ENCODE measurements at regions not wholly inside any gene's neighbourhood (a gene's known extent, or its start where the extent isn't known, plus 50 kb on each side); places are given as distances from the start of the nearest gene placed in this dataset.

DNA sequence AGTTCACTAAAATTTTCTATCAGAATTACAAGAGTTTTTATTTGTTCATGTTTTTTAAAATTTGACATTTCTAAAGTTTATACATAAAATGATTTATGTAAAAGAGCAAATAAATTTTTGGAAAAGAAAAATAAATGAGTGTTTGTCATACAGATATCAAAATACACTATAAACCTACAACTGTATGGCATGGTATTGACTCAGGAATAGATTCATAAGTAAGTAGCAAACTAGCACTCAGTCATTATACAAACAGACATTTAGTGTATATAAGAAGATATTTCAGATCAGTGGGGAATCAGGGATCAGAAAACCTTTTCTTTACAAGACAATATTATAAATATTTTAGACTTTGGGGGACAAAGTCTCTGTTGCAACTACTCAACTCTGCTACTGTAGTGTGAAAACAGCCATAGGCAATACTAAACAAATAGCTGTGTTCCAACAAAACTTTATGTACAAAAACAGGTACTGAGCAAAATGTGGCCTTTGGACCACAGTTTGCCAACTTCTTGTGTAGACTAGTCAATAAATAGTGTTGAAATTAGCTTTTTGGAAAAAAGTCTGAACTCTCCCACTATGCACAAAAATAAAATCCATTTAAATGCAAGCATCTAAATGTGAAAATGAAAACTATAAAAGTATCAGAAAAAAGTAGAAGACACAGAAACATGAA lies 508.8 kb upstream of the CAMK1G start:
- no peak for TF ChIP-seq CTCF (conservative IDR thresholded peaks at IDR 0.05; ENCODE audit: low read depth, low read length)
- no peak overlapping the region for H3K4me3 ChIP-seq (ENCODE audit: low read depth, low read length)
- no peak for DNase-seq (ENCODE audit: low read depth)

- H3K4me3 ChIP-seq (ENCODE audit: low read depth, low read length) = no peak overlapping the region
- peak; percentile 73 for TF ChIP-seq CTCF (conservative IDR thresholded peaks at IDR 0.05; ENCODE audit: low read depth, low read length)
- DNase-seq (ENCODE audit: low read depth) = no peak
These were observed 506.8 kb upstream of the CAMK1G start for GRCh38 chr1:209076688-209077087.

GRCh38 chr1:209080170-209080781 lies 503.2 kb upstream of the CAMK1G start:
- no peak for TF ChIP-seq CTCF (conservative IDR thresholded peaks at IDR 0.05; ENCODE audit: low read depth, low read length)
- peak; percentile 36 for DNase-seq (ENCODE audit: low read depth)
- H3K4me3 ChIP-seq (ENCODE audit: low read depth, low read length) = no peak overlapping the region

DNA sequence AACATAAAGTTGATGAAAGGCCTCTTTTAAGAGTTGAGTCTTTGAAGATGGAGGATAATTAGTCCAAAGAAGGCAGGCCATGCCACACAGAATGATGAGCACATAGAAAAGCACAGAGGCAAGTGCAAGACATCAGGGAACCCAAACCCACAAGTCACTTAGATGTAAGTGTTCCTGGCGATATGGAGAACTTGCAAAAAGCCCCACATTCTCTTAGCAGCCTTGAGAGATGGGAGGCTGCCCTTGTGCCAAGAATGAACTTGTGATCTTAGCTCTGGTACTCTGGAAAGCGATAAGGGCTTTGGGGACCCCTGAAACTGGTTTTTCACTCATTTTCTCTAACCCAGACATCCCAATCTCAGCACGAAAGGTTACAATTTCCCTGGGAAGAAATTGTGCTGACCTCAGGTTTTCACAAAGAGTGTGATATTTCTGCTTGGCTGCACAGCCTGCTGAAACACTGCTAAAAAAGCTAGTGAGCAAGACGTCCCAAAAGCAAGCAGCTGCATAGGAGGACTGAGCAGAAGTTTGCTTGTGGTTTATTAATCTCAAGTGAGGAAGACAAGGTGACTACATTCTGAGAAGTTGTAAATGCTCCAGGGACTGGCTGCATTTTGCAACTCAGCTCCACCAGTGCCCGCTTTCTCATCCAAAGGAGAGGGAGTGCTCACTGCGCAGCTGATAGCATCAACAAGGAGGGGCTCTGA lies 496.9 kb upstream of the CAMK1G start:
- TF ChIP-seq CTCF (conservative IDR thresholded peaks at IDR 0.05; ENCODE audit: low read depth, low read length) = no peak
- DNase-seq (ENCODE audit: low read depth) = no peak

DNA sequence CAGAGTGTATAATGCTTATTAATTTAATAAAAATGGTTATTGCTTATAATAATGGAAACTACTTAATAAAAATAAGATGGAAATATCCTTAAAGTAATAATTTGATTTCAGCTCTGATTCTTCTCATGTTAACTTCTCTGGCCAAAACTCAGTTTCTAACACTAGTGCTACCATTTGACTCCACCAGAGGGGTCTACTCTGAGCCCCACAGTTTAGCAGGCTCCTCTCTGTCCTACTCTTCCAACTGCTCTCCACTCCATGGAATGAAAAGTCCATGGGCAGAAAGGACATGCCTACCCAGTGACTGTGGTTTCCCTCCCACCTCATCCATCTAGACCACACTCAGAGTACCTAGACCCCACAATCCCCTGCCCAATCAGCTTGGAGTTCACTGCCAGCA lies 489.1 kb upstream of the CAMK1G start:
- no peak overlapping the region for H3K4me3 ChIP-seq (ENCODE audit: low read depth, low read length)
- peak; percentile 21 for TF ChIP-seq CTCF (conservative IDR thresholded peaks at IDR 0.05; ENCODE audit: low read depth, low read length)
- no peak for DNase-seq (ENCODE audit: low read depth)

More for the DNA sequence above, 496.9 kb upstream of the CAMK1G start:
- H3K4me3 ChIP-seq (ENCODE audit: low read depth, low read length) = no peak overlapping the region

- peak; percentile 29 for DNase-seq (ENCODE audit: low read depth)
- H3K4me3 ChIP-seq (ENCODE audit: low read depth, low read length) = no peak overlapping the region
- TF ChIP-seq CTCF (conservative IDR thresholded peaks at IDR 0.05; ENCODE audit: low read depth, low read length) = no peak
These were observed 487.6 kb upstream of the CAMK1G start for GRCh38 chr1:209095627-209096595.
